ENCODE measurements at regions not wholly inside any gene's neighbourhood (a gene's known extent, or its start where the extent isn't known, plus 50 kb on each side); places are given as distances from the start of the nearest gene placed in this dataset.

DNA sequence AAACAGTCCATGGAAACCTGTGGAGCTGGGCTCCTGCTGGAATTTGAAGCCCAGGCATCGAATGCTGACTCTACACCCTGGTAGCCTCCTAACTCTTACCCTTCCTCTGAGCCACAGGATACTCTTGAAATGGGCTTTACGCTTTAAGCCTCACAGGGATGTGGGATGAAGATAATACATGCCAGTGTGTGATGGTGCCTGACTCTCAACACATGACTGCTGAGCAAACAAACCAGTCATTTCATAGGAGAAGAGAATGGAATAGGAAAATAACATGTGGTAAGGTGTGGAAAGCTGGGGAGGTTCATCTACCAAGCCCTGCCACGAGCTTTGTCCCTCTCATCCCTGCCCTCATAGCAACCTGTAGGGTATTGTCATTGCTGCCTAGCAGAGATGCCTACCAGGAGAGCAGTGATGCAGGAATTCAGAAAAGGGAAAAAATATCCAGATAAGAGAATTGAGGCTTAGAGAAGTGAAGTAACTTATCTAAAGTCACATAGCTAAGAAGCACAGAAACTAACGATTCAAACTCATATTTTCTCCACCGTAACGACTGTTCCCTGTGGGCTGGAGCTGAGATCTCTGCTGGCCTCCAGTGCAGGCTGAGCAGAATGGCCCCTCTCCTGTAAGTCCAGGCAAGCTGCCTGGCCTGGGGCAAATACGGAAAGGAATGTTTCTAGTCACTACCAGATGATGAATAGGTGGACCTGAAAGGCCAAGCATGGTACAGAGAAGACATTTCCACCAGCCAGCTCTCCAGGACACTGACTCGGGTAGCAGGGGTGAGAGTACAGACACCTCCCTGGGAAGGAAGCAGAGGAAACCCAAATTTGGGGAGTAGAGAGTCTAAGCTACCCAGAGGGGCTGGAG is 90.2 kb upstream of the DUSP5 start:
- TF ChIP-seq HDAC2 (CRISPR knock-in tag; IDR thresholded peaks at IDR 0.05) (no peak), EZH2 (conservative IDR thresholded peaks at IDR 0.05; ENCODE audit: low read depth, low read length) (no peak), SMAD3 (CRISPR knock-in tag; IDR thresholded peaks at IDR 0.05) (no peak)
- TF ChIP-seq, protein P1, sequence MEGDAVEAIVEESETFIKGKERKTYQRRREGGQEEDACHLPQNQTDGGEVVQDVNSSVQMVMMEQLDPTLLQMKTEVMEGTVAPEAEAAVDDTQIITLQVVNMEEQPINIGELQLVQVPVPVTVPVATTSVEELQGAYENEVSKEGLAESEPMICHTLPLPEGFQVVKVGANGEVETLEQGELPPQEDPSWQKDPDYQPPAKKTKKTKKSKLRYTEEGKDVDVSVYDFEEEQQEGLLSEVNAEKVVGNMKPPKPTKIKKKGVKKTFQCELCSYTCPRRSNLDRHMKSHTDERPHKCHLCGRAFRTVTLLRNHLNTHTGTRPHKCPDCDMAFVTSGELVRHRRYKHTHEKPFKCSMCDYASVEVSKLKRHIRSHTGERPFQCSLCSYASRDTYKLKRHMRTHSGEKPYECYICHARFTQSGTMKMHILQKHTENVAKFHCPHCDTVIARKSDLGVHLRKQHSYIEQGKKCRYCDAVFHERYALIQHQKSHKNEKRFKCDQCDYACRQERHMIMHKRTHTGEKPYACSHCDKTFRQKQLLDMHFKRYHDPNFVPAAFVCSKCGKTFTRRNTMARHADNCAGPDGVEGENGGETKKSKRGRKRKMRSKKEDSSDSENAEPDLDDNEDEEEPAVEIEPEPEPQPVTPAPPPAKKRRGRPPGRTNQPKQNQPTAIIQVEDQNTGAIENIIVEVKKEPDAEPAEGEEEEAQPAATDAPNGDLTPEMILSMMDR (CRISPR knock-in tag; IDR thresholded peaks at IDR 0.05) = no peak
- TF ChIP-seq, protein P2, sequence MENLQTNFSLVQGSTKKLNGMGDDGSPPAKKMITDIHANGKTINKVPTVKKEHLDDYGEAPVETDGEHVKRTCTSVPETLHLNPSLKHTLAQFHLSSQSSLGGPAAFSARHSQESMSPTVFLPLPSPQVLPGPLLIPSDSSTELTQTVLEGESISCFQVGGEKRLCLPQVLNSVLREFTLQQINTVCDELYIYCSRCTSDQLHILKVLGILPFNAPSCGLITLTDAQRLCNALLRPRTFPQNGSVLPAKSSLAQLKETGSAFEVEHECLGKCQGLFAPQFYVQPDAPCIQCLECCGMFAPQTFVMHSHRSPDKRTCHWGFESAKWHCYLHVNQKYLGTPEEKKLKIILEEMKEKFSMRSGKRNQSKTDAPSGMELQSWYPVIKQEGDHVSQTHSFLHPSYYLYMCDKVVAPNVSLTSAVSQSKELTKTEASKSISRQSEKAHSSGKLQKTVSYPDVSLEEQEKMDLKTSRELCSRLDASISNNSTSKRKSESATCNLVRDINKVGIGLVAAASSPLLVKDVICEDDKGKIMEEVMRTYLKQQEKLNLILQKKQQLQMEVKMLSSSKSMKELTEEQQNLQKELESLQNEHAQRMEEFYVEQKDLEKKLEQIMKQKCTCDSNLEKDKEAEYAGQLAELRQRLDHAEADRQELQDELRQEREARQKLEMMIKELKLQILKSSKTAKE (CRISPR knock-in tag; IDR thresholded peaks at IDR 0.05; ENCODE audit: borderline replicate concordance) = no peak

All from HepG2 (cell line).